C4-2B (cell line): ENCODE measurements at regions not wholly inside any gene's neighbourhood (a gene's known extent, or its start where the extent isn't known, plus 50 kb on each side); places are given as distances from the start of the nearest gene placed in this dataset.

Experiments
- H3K27ac ChIP-seq: fragments of 450-650 bp; 2 replicates; pipeline ENCODE4 v1.5.1; 2017
- ZFX ChIP-seq: fragments of 450-650 bp; IDR thresholded peaks from 2 replicates; pipeline ENCODE4 v1.6.1; 2017
- TF ChIP-seq, protein P1 (sequence below): fragments of 450-650 bp; conservative IDR thresholded peaks from 2 replicates; pipeline ENCODE4 v1.5.1; 2017; ENCODE audit warnings: mild to moderate bottlenecking

- TF ChIP-seq, protein P1, sequence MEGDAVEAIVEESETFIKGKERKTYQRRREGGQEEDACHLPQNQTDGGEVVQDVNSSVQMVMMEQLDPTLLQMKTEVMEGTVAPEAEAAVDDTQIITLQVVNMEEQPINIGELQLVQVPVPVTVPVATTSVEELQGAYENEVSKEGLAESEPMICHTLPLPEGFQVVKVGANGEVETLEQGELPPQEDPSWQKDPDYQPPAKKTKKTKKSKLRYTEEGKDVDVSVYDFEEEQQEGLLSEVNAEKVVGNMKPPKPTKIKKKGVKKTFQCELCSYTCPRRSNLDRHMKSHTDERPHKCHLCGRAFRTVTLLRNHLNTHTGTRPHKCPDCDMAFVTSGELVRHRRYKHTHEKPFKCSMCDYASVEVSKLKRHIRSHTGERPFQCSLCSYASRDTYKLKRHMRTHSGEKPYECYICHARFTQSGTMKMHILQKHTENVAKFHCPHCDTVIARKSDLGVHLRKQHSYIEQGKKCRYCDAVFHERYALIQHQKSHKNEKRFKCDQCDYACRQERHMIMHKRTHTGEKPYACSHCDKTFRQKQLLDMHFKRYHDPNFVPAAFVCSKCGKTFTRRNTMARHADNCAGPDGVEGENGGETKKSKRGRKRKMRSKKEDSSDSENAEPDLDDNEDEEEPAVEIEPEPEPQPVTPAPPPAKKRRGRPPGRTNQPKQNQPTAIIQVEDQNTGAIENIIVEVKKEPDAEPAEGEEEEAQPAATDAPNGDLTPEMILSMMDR: no peak
- TF ChIP-seq ZFX: no peak
- no peak overlapping the region for H3K27ac ChIP-seq
These were observed 191.5 kb upstream of the FANCL start for GRCh38 chr2:58432491-58433170.

- no peak overlapping the region for H3K27ac ChIP-seq
These were observed 188.1 kb upstream of the FANCL start for GRCh38 chr2:58429014-58429875.

GRCh38 chr2:58428096-58429013, 187.2 kb upstream of the FANCL start:
- H3K27ac ChIP-seq: no peak overlapping the region
- TF ChIP-seq ZFX: no peak
- TF ChIP-seq, protein P1: no peak

More at GRCh38 chr2:58429014-58429875, 188.1 kb upstream of the FANCL start:
- TF ChIP-seq, protein P1: no peak
- TF ChIP-seq ZFX: no peak

- no peak for TF ChIP-seq ZFX
- TF ChIP-seq, protein P1: no peak
- no peak overlapping the region for H3K27ac ChIP-seq
These were observed 186.5 kb upstream of the FANCL start for GRCh38 chr2:58427572-58428095.

DNA sequence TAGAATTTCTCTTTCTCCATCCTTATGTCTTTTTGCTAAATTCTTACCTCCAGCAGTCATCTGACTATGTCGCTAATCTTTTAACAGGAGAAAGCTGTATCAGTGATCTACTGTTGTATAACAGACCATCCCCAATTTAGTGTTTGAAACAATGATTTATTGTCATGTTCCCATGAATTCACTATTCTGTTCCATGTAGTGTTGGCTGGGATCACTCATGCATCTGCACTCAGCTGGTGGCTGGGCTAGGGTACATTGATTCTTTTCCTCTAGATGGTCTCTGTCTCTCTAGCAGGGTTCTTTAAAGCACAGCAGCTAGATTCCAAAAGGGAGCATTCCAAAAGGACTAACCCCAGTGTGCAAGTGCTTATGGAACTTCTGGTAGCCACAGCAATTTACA, 184.2 kb upstream of the FANCL start:
- H3K27ac ChIP-seq: no peak overlapping the region
- TF ChIP-seq ZFX: no peak
- TF ChIP-seq, protein P1: no peak

DNA sequence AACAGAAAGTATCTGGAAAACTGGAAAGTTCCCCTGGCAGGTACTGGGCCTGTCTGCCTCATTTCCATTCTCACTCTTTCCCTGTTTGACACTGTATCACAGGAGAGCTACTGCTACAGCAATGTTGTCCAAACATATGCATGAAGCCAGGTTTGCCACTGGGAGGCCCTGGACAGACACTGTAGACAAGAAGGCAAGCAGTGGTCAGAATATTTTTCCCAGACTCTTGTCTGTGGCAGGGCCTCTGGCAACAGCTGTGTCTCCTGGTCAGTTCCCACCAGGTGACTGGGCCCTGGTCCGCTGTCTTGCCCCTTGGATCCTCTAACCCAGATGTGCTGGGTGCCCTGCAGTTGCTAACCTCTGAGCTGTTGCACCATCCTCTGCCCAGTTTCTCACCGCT, 178.9 kb upstream of the FANCL start:
- H3K27ac ChIP-seq: no peak overlapping the region

More for the DNA sequence above, 178.9 kb upstream of the FANCL start:
- no peak for TF ChIP-seq ZFX
- TF ChIP-seq, protein P1: no peak
